Left renal pelvis (tissue), 4 donors: ENCODE measurements at regions not wholly inside any gene's neighbourhood (a gene's known extent, or its start where the extent isn't known, plus 50 kb on each side); places are given as distances from the start of the nearest gene placed in this dataset.
"Not testable (repeated sequence)": the region's sequence is repeated elsewhere in the genome, so short reads cannot be mapped to it uniquely, and the experiment has no call there.

Source experiments
- DNase-seq, 4 donors: peaks; one replicate each; pipeline ENCODE4 v3.0.0-alpha.2; 2013; ENCODE audit warnings: low read depth in 4 of 4, low spot score in 3 of 4

DNA sequence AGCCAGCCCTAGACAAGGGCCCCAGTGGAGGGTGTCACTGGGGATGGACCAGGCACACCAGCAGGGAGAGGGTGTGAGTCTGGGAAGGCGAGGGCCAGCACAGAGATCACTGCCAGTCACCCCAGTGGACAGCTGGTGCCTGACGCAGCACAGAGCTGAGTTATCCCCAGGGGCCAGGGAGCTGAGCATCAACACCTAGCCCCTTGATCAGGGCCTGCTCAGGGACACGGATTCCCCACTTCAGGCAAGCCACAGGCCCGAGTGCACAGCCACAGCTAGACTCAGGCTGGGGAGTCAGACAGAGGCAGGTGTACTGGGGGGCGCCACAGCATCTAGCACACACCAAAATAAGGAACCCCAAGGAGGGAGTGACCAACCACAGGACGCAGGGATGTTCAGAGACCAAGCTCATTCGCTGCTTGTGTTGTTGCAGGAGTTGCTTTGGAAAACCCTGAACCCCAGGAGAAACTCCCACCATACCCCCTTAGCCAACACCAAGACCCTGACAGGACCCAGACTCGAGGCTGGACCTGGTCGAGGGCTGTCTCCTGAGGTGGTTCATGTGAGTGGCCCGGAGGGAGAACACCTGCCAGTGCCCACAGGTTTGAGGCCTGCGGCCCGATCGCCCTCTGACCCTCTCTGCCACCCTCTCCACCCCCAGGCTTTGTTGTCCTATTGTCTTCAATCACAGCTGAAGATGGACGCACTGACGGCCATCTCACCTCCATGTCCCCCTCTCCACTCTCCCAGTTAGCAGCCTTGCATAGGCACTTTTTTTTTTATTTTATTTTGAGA lies 146.8 kb downstream of the TPRA1 start:
- no peak for DNase-seq

GRCh38 chr3:127442506-127442905 lies 148.0 kb downstream of the TPRA1 start:
- DNase-seq = no peak

DNA sequence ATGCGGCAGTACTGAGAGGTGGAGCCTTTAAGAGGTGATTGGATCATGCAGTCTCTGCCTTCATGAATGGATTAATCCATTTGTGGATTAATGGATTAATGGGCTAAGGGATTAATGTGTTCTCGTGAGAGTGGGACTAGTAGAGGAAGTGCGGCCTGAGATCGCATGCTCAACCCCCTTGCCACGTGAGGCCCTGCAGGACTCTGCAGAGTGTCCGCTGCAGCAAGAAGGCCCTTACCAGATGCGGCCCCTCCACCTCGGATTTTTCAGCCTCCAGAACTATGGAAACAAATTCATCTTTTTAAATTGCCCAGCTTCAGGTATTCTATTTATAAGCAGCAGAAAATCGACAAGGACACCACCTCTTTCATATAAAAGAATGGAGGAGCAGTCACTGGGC lies 148.8 kb downstream of the TPRA1 start:
- no peak for DNase-seq

GRCh38 chr3:127440384-127440783 lies 150.1 kb downstream of the TPRA1 start:
- DNase-seq = no peak

- DNase-seq = no peak
Measured at GRCh38 chr3:127439621-127440020, 150.9 kb downstream of the TPRA1 start.

- DNase-seq = no peak
Measured at GRCh38 chr3:127438951-127439350, 151.1 kb upstream of the PRR20G start.

- DNase-seq = no peak
Measured at GRCh38 chr3:127438371-127438770, 150.5 kb upstream of the PRR20G start.

DNA sequence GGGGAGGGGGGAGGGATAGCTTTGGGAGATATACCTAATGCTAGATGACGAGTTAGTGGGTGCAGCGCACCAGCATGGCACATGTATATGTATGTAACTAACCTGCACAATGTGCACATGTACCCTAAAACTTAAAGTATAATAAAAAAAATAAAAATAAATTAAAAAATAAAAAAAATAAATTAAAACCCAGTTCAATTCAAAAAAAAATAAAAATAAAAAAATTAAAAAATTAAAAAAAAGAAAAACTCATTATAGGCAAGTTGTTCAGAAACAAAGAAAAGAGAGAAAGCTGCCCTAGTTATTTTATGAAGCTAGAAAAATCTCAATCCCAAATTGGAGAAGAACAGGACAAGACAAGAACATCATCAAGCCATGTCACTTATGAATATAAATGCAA lies 147.5 kb upstream of the PRR20G start:
- not testable (repeated sequence) for DNase-seq

GRCh38 chr3:127431066-127431465 lies 143.2 kb upstream of the PRR20G start:
- no peak for DNase-seq

- DNase-seq = no peak
Measured at GRCh38 chr3:127428344-127428997, 140.6 kb upstream of the PRR20G start.

DNA sequence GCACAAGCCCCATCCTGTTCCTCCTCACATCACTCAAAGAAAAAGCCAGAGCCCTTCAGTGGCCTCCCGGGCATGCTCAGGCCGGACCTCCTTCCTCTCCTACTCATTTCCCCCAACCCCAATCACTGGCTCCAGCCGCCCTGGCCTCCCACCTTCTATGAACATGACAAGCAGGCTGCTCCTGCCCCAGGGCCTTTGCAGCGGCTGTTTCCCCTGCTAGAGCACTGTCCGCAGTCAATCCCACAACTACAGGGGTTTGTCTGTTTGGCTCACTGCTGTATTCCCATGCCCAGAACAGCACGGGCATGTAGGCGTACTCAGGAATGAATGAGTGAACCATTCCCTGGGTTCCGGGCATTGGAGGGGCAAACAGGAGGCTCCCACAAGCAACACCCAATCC lies 139.8 kb upstream of the PRR20G start:
- no peak for DNase-seq

- DNase-seq = no peak
Measured at GRCh38 chr3:127427156-127427555, 139.3 kb upstream of the PRR20G start.

DNA sequence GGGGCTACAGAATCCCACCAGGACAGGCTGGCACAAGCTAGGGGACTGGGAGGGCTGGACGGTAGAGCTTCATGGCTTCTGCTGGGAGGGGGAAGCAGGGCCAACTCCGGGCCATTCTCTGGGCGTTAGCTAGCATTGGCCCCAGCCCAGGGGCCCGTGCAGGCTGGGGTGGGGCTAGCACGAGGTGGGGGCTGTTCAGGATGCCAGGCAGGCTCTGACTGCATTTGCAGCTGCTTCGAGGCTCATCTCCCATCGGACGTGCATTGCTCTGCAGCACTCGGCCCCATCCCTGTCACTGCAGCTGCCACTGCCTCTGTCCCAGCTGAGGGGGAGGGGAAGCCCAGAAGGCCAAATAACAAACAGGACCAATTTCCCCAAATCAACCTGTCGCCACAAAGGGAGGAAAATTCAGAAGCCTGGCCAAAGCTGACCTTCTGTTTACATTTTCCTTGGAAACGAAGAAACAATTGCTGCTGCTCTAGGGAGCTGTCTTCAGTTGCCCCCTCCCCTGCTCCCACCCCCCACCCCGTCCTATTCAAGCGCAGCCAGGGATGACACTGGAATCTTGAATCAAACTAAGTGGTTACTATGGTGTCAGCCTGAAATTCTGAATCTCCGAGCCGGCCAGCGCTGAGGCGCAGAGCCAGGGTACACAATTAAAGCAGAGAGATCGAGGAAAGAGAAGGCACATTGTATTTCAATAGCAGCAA lies 138.8 kb upstream of the PRR20G start:
- peak in 1 of 4 donors; percentile 7 for DNase-seq

GRCh38 chr3:127425505-127426443 lies 137.9 kb upstream of the PRR20G start:
- no peak for DNase-seq

DNA sequence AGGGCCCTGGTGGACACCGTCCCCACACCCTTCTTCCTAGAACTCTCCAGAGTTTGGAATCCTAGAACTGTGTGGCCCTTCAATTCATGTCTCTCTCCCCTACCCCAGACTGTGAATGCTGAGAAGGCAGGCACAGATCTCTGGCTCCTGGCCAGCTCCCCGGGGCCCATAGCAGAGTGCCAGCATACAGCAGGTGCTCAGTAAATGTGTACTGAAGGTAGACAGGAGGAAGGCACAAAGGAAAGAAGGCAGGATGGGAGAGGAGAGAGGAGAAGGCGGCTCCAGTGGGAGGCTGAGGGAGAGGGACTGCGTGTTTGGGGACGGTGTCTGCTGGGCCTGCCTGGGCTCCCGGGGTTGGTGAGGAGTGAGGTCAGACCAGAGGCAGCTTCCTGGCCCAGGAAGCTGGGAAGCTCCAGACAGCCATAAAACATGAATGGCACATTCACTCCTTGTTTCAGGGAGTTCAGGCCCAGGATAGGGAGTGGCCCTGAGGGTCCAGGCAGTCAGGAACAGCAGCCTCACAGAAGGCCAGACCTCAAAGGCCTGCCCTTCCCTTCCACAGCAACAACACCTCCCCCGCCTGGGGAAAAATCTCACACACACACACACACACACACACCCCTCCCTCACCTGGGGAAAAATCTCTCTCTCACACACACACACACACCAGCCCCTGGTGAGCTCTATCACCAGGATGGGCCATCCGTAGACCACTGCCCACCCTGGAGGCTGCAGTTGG lies 137.1 kb upstream of the PRR20G start:
- DNase-seq = no peak

- no peak for DNase-seq
Measured at GRCh38 chr3:127423856-127424765, 136.3 kb upstream of the PRR20G start.

DNA sequence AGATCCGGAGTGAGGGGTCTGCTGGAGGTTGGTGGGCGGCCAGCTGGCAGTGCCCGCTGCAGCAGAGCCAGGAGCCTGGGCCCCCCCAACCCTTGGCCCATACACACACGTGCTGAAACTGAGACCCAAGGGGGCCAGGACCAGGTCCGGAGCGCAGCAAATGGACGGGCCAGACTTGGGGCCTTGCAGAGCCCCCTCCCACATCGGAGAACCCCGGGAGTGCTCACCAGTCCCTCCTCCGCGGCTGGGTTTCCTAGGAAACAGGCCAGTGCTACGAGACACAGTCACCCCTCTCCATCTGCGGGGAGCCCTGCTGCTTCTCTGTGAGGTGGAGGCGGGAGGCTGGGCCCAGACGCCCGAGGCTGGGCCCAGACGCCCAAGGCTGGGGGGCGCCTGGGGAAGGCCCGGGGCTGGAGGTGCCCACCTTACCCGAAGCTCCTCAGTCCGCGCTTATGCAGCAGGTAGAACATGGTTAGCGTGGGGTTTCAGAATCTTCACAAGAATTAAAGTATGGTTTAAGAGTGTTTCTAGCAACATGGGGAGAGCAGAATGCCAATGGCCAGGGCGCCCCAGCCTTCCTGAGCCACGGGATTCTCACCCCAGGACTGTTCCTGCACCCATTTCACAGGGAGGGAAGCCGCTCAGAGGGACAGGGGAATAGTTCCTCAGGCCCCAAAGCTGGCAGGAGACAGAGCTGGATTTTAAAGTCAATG lies 135.0 kb upstream of the PRR20G start:
- no peak for DNase-seq

- DNase-seq = no peak
Measured at GRCh38 chr3:127421943-127422662, 134.3 kb upstream of the PRR20G start.
